IMR-90 (cell line): ENCODE measurements at regions not wholly inside any gene's neighbourhood (a gene's known extent, or its start where the extent isn't known, plus 50 kb on each side); places are given as distances from the start of the nearest gene placed in this dataset.

Source experiments
- ATAC-seq: fragments of 200-7000 bp; cut with Tn5 transposase; 2 replicates; pipeline ENCODE4 v1.9.1; 2020; ENCODE audit warnings: low read depth, mild to moderate bottlenecking, moderate library complexity
- BruUV-seq: library from RNA; stranded (reverse); fragments of 400-500 nt; replicated peaks from 2 replicates; lab custom pipeline; 2021; lab: Mats Ljungman, UMichigan
- CTCF ChIA-PET: fragments of 300-600 bp; formaldehyde crosslinking; extraction: SDS; loops from one replicate; lab custom pipeline; 2021; ENCODE audit warnings: antibody characterized with exemption; lab: Yijun Ruan, JAX
- POLR2A ChIA-PET: fragments of 300-600 bp; sonication (Branson Sonifier 250); formaldehyde crosslinking; loops from one replicate; lab custom pipeline; 2022; ENCODE audit warnings: antibody characterized with exemption; ENCODE audit not compliant: unreplicated experiment; lab: Charles Lee
- DNase-seq: peaks from one replicate; pipeline ENCODE4 v3.0.0; 2013
- H2AFZ ChIP-seq: replicated peaks from 2 replicates; pipeline ENCODE3; 2013; ENCODE audit warnings: low read length, mild to moderate bottlenecking; ENCODE audit not compliant: poor library complexity
- H2AK5ac ChIP-seq: 2 replicates; pipeline ENCODE4 v1.6.1; 2013; ENCODE audit warnings: low read depth, low read length, inconsistent platforms
- H2AK9ac ChIP-seq: replicated peaks from 2 replicates; pipeline ENCODE3; 2013; ENCODE audit warnings: mild to moderate bottlenecking, low read depth, low read length, moderate library complexity; ENCODE audit not compliant: poor library complexity
- H2BK120ac ChIP-seq: 2 replicates; pipeline ENCODE4 v1.6.1; 2013; ENCODE audit warnings: low read depth, low read length, inconsistent platforms
- H2BK15ac ChIP-seq: 3 replicates; pipeline ENCODE4 v1.6.1; 2013; ENCODE audit warnings: low read depth, low read length, inconsistent platforms
- H2BK20ac ChIP-seq: 2 replicates; pipeline ENCODE4 v1.6.1; 2013; ENCODE audit warnings: low read depth, mild to moderate bottlenecking, inconsistent platforms, low read length, moderate library complexity
- H2BK5ac ChIP-seq: 2 replicates; pipeline ENCODE4 v1.6.1; 2013; ENCODE audit warnings: mild to moderate bottlenecking, low read depth, low read length, inconsistent platforms; ENCODE audit not compliant: poor library complexity, severe bottlenecking
- H3K14ac ChIP-seq: replicated peaks from 2 replicates; pipeline ENCODE4 v1.6.1; 2013; ENCODE audit warnings: low read depth, low read length, inconsistent platforms
- H3K18ac ChIP-seq: 2 replicates; pipeline ENCODE4 v1.6.1; 2013; ENCODE audit warnings: low read depth, low read length, control low read depth
- H3K23ac ChIP-seq: 2 replicates; pipeline ENCODE4 v1.6.1; 2013; ENCODE audit warnings: low read depth, low read length, inconsistent platforms
- H3K27ac ChIP-seq: 2 replicates; pipeline ENCODE4 v1.5.1; 2013; ENCODE audit warnings: mild to moderate bottlenecking, control low read depth, low read length; ENCODE audit not compliant: insufficient read depth
- H3K27me3 ChIP-seq: 2 replicates; pipeline ENCODE4 v1.6.1; 2013; ENCODE audit warnings: low read length; ENCODE audit not compliant: control insufficient read depth, insufficient read depth
- H3K36me3 ChIP-seq: 2 replicates; pipeline ENCODE4 v1.6.1; 2013; ENCODE audit warnings: low read length, mixed read lengths; ENCODE audit not compliant: control insufficient read depth, insufficient read depth
- H3K4ac ChIP-seq: 2 replicates; pipeline ENCODE4 v1.6.1; 2013; ENCODE audit warnings: low read depth, low read length, inconsistent platforms
- H3K4me1 ChIP-seq: 2 replicates; pipeline ENCODE4 v1.6.1; 2013; ENCODE audit warnings: low read length, mixed read lengths; ENCODE audit not compliant: control insufficient read depth, insufficient read depth
- H3K4me2 ChIP-seq: 2 replicates; pipeline ENCODE4 v1.6.1; 2013; ENCODE audit warnings: low read depth, mild to moderate bottlenecking, control low read depth, low read length, moderate library complexity
- H3K4me3 ChIP-seq: 2 replicates; pipeline ENCODE4 v1.5.1; 2013; ENCODE audit warnings: low read depth, mild to moderate bottlenecking, control low read depth, low read length, moderate library complexity; ENCODE audit not compliant: insufficient read depth
- H3K56ac ChIP-seq: 2 replicates; pipeline ENCODE4 v1.6.1; 2013; ENCODE audit warnings: low read length, inconsistent platforms; ENCODE audit not compliant: insufficient read depth; ENCODE audit errors: extremely low read depth
- H3K79me1 ChIP-seq, 2 experiments: 2 replicates each; pipeline ENCODE4 v1.6.1; 2013; ENCODE audit warnings: low read length in 2 of 2, inconsistent platforms in 1 of 2, low read depth in 1 of 2
- H3K9ac ChIP-seq: 2 replicates; pipeline ENCODE4 v1.6.1; 2013; ENCODE audit warnings: low read depth, low read length, control low read depth
- H3K9me1 ChIP-seq: 2 replicates; pipeline ENCODE4 v1.6.1; 2013; ENCODE audit warnings: low read length, inconsistent platforms; ENCODE audit not compliant: insufficient read depth
- H3K9me3 ChIP-seq: 2 replicates; pipeline ENCODE4 v1.6.1; 2013; ENCODE audit warnings: low read length; ENCODE audit not compliant: control insufficient read depth, insufficient read depth
- H4K20me1 ChIP-seq: 2 replicates; pipeline ENCODE4 v1.6.1; 2013; ENCODE audit warnings: low read length, inconsistent platforms; ENCODE audit not compliant: insufficient read depth
- H4K5ac ChIP-seq: 2 replicates; pipeline ENCODE4 v1.6.1; 2013; ENCODE audit warnings: mild to moderate bottlenecking, low read depth, low read length, control low read depth
- H4K8ac ChIP-seq, 2 experiments: 2 replicates each; pipeline ENCODE4 v1.6.1; 2013; ENCODE audit warnings: low read depth in 2 of 2, low read length in 2 of 2, control low read depth in 1 of 2, inconsistent platforms in 1 of 2
- H4K91ac ChIP-seq: 2 replicates; pipeline ENCODE4 v1.6.1; 2013; ENCODE audit warnings: low read depth, low read length, inconsistent platforms; ENCODE audit not compliant: insufficient read depth
- BHLHE40 ChIP-seq: fragments of 150-350 bp; IDR thresholded peaks from 2 replicates; pipeline ENCODE4 v1.6.1; 2016; ENCODE audit warnings: mild to moderate bottlenecking, low read depth, low read length
- CEBPB ChIP-seq: IDR thresholded peaks from 2 replicates; pipeline ENCODE4 v1.6.1; 2012; ENCODE audit warnings: low read depth, low read length, improper control_type of control experiment
- CHD1 ChIP-seq: IDR thresholded peaks from 2 replicates; pipeline ENCODE4 v1.6.1; 2012; ENCODE audit warnings: low read depth, low read length, improper control_type of control experiment
- MAFK ChIP-seq: IDR thresholded peaks from 2 replicates; pipeline ENCODE4 v1.6.1; 2012; ENCODE audit warnings: low read depth, low read length, improper control_type of control experiment
- POLR2A ChIP-seq: IDR thresholded peaks from 2 replicates; pipeline ENCODE4 v1.6.1; 2012; ENCODE audit warnings: mild to moderate bottlenecking, low read depth, low read length
- RAD21 ChIP-seq: IDR thresholded peaks from 2 replicates; pipeline ENCODE4 v1.6.1; 2012; ENCODE audit warnings: low read length, improper control_type of control experiment
- SMC3 ChIP-seq: fragments of 150-350 bp; IDR thresholded peaks from 2 replicates; pipeline ENCODE4 v1.6.1; 2016; ENCODE audit warnings: low read depth, mild to moderate bottlenecking, antibody characterized with exemption, low read length, moderate library complexity
- WGBS, 2 experiments: methylation state at CpG; one replicate each; pipeline versions ENCODE4 v1.1.5 to v1.1.7; 2013; ENCODE audit warnings: missing lambda C conversion rate in 2 of 2; ENCODE audit not compliant: insufficient read length in 1 of 2; ENCODE audit errors: extremely low coverage in 2 of 2; 5-methylcytosine and 5-hydroxymethylcytosine counted together
- dilution Hi-C: fragments of 300-500 bp; cut with HindIII; formaldehyde crosslinking; loops from one replicate; pipeline ENCODE4 v1.14.3; 2018; ENCODE audit warnings: low sequenced_read_pairs; ENCODE audit not compliant: unreplicated experiment
- in situ Hi-C: fragments of 300-500 bp; cut with MboI; formaldehyde crosslinking; loops from 3 replicates; pipeline ENCODE4 v1.14.3; 2019; ENCODE audit warnings: low sequenced_read_pairs, inconsistent platforms, mixed read lengths
- intact Hi-C: fragments of 100-400 bp; cut with micrococcal nuclease; formaldehyde crosslinking; loops from 2 replicates; pipeline ENCODE4 v1.10.0; 2022
- TF ChIP-seq, protein P1 (sequence below): conservative IDR thresholded peaks from 2 replicates; pipeline ENCODE4 v1.5.1; 2012; ENCODE audit warnings: mild to moderate bottlenecking, low read depth, low read length, improper control_type of control experiment
- TF ChIP-seq, protein P2 (sequence below): fragments of 150-350 bp; IDR thresholded peaks from 2 replicates; pipeline ENCODE4 v1.6.1; 2017; ENCODE audit warnings: mild to moderate bottlenecking, antibody characterized with exemption, low read length, low read depth

DNA sequence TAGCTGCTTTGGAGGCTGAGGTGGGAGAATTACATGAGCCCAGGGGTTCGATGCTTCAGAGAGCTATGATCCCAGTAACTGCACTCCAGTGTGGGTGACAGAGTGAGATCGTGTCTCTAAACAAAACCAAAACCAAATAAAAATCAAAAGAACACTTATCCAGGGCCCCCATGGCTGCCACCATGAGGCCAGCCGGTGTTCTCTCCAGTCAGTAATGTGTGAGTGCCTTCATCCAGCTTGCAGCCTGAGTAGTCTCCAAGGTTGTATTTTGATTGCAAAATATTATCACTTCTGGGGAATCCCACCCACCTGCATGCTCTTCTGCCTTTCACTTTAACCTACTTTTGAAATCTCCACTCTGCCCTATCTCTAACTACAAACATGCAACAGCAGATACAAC lies 221.0 kb upstream of the WSB1 start:
- in situ Hi-C loops, result no loop called here
- Histone ChIP-seq H2AK9ac (no peak overlapping the region), H3K9ac (no peak overlapping the region), H3K14ac (no peak overlapping the region), H4K8ac (no peak overlapping the region), H3K56ac (no peak overlapping the region), H3K36me3 (no peaks in the 10 kb centered on the region), H2BK15ac (no peak overlapping the region), H3K4me1 (no peaks in the 10 kb centered on the region), H3K27me3 (no peaks in the 10 kb centered on the region), H3K9me3 (peaks cover 2% of the 10 kb centered on the region; the same call in 1 of the 2 replicates), H2BK20ac (no peak overlapping the region), H3K23ac (no peak overlapping the region), H3K18ac (no peak overlapping the region), H3K4me2 (no peak overlapping the region), H3K79me1 (no peaks in the 10 kb centered on the region), H2BK120ac (no peak overlapping the region), H2AFZ (no peak overlapping the region), H4K20me1 (no peaks in the 10 kb centered on the region), H4K5ac (no peak overlapping the region), H3K4ac (no peak overlapping the region), H3K9me1 (no peaks in the 10 kb centered on the region), H2BK5ac (no peak overlapping the region), H3K4me3 (no peak overlapping the region), H2AK5ac (no peak overlapping the region), H3K27ac (no peak overlapping the region), H4K91ac (no peak overlapping the region)
- BruUV-seq, result no TSS peak
- intact Hi-C loops, result no loop called here
- DNase-seq (no peak), ATAC-seq (no peak)
- CTCF ChIA-PET, result no interaction called here
- POLR2A ChIA-PET, result no interaction called here
- dilution Hi-C loops, result no loop called here
- TF ChIP-seq SMC3, result no peak
- no peak for TF ChIP-seq MAFK
- TF ChIP-seq, protein P1, sequence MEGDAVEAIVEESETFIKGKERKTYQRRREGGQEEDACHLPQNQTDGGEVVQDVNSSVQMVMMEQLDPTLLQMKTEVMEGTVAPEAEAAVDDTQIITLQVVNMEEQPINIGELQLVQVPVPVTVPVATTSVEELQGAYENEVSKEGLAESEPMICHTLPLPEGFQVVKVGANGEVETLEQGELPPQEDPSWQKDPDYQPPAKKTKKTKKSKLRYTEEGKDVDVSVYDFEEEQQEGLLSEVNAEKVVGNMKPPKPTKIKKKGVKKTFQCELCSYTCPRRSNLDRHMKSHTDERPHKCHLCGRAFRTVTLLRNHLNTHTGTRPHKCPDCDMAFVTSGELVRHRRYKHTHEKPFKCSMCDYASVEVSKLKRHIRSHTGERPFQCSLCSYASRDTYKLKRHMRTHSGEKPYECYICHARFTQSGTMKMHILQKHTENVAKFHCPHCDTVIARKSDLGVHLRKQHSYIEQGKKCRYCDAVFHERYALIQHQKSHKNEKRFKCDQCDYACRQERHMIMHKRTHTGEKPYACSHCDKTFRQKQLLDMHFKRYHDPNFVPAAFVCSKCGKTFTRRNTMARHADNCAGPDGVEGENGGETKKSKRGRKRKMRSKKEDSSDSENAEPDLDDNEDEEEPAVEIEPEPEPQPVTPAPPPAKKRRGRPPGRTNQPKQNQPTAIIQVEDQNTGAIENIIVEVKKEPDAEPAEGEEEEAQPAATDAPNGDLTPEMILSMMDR, result no peak
- TF ChIP-seq POLR2A, result no peak
- TF ChIP-seq BHLHE40, result no peak
- TF ChIP-seq, protein P2, sequence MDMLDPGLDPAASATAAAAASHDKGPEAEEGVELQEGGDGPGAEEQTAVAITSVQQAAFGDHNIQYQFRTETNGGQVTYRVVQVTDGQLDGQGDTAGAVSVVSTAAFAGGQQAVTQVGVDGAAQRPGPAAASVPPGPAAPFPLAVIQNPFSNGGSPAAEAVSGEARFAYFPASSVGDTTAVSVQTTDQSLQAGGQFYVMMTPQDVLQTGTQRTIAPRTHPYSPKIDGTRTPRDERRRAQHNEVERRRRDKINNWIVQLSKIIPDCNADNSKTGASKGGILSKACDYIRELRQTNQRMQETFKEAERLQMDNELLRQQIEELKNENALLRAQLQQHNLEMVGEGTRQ, result no peak
- no peak for TF ChIP-seq CEBPB
- no peak for TF ChIP-seq RAD21
- no peak for TF ChIP-seq CHD1
- no CpG with 5 or more reads among the region's 3 CpGs for WGBS, 2 experiments
